Heart right ventricle (tissue), 16 donors: ENCODE measurements at regions not wholly inside any gene's neighbourhood (a gene's known extent, or its start where the extent isn't known, plus 50 kb on each side); places are given as distances from the start of the nearest gene placed in this dataset.

Experiments used
- ATAC-seq, 8 donors: fragments of 200-7000 bp; cut with Tn5 transposase; one replicate each; pipeline ENCODE4 v1.9.1; 2020; ENCODE audit warnings: mild to moderate bottlenecking in 8 of 8, moderate library complexity in 8 of 8, moderate number of reproducible peaks in 1 of 8
- DNase-seq, 2 donors: peaks; one replicate each; pipeline ENCODE4 v3.0.0-alpha.2; 2020
- H3K27ac ChIP-seq, 10 donors: fragments of 200-600 bp; sonication (generic) in 2 of 10; one replicate each; pipeline versions ENCODE4 v1.5.0 to v1.8.0; 2020 to 2022; ENCODE audit warnings: mild to moderate bottlenecking in 3 of 10
- H3K27me3 ChIP-seq, 7 donors: fragments of 200-600 bp; one replicate each; pipeline ENCODE4 v1.8.0; 2021 to 2022; ENCODE audit warnings: mild to moderate bottlenecking in 2 of 7
- H3K36me3 ChIP-seq, 9 donors: fragments of 200-600 bp; sonication (generic) in 1 of 9; one replicate each; pipeline versions ENCODE4 v1.5.0 to v1.8.0; 2020 to 2022; ENCODE audit warnings: mild to moderate bottlenecking in 2 of 9
- H3K4me1 ChIP-seq, 9 donors: fragments of 200-600 bp; sonication (generic) in 1 of 9; one replicate each; pipeline versions ENCODE4 v1.5.0 to v1.8.0; 2020 to 2022; ENCODE audit warnings: mild to moderate bottlenecking in 4 of 9
- H3K4me3 ChIP-seq, 10 donors: fragments of 200-600 bp; sonication (generic) in 2 of 10; one replicate each; pipeline versions ENCODE4 v1.5.0 to v1.8.0; 2020 to 2022; ENCODE audit warnings: mild to moderate bottlenecking in 7 of 10, moderate library complexity in 2 of 10
- H3K9me3 ChIP-seq, 11 donors: fragments of 200-600 bp in 10 of 11; sonication (generic) in 2 of 11; one replicate each; pipeline versions ENCODE4 v1.5.0 to v1.8.0; 2013 to 2022; ENCODE audit warnings: mild to moderate bottlenecking in 2 of 11, control low read depth in 1 of 11, moderate library complexity in 1 of 11
- WGBS, 2 donors: extraction: QIAGEN DNeasy Blood & Tissue Kit; methylation state at CpG; one replicate each; pipeline ENCODE4 v1.1.7; 2013; ENCODE audit warnings: inconsistent platforms in 1 of 2; 5-methylcytosine and 5-hydroxymethylcytosine counted together
- intact Hi-C, 10 donors: fragments of 100-400 bp; cut with DNase I; formaldehyde crosslinking; loops; one replicate each; pipeline versions ENCODE4 v1.11.1 to v1.14.2; 2022
- TF ChIP-seq, protein P1 (sequence below), 9 donors: fragments of 200-600 bp; sonication (generic) in 2 of 9; IDR thresholded peaks; one replicate each; pipeline versions ENCODE4 v1.5.0 to v1.8.0; 2021 to 2022; ENCODE audit warnings: antibody characterized with exemption in 9 of 9, mild to moderate bottlenecking in 5 of 9, moderate library complexity in 1 of 9
- donor health status: Arrhythmogenic right ventricular cardiomyopathy.
- donor health status: ischemic (EF 13 %, LVEDD 7.1; RV severe dilation, severe dysfunction).
- donor health status: healthy with polysubstance abuse.
- donor health status: DM: no; HTN: yes; CAD: no.
- donor health status: DM: no; HTN: no; CAD: no.
- donor health status: ischemic (EF 25% LVEDD 6.9; RV normal size, moderate dysfunction).
- donor health status: ischemic (EF 25% LVEDD 5.7; RV mildly dilated, moderate dysfunction).
- donor health status: healthy.
- donor health status: DM: yes; HTN: yes; CAD: no.
- donor health status: Ischemic cardiomyopathy.
- donor health status: ischemic (EF 35%, LVEDD 5.7; RV mildly dilated, moderate dysfunction).
- donor health status: nonischemic (EF 11% LVEDD 7.7; RV severe dilation, severe dysfunction).
- donor health status: DM: yes; HTN: yes; CAD: no.
- donor health status: PGD.
- donor health status: ischemic (EF 29% LVEDD 5.4; RV normal size, mild dysfunction).
- donor health status: nonischemic (EF 23%, LVEDD 6.1; RV moderate dilation, normal function).

- Histone ChIP-seq H3K27ac (no peak overlapping the region), H3K36me3 (no peaks in the 10 kb centered on the region), H3K9me3 (peaks cover 0 to 6% (median 0%) of the 10 kb centered on the region in 11 donors), H3K4me1 (no peaks in the 10 kb centered on the region), H3K27me3 (peaks cover 0 to 5% (median 0%) of the 10 kb centered on the region in 7 donors), H3K4me3 (no peak overlapping the region)
- 89 to 90% methylated on average over 4 of the region's 4 CpGs for WGBS, 2 donors
- no peak for DNase-seq
- TF ChIP-seq, protein P1, sequence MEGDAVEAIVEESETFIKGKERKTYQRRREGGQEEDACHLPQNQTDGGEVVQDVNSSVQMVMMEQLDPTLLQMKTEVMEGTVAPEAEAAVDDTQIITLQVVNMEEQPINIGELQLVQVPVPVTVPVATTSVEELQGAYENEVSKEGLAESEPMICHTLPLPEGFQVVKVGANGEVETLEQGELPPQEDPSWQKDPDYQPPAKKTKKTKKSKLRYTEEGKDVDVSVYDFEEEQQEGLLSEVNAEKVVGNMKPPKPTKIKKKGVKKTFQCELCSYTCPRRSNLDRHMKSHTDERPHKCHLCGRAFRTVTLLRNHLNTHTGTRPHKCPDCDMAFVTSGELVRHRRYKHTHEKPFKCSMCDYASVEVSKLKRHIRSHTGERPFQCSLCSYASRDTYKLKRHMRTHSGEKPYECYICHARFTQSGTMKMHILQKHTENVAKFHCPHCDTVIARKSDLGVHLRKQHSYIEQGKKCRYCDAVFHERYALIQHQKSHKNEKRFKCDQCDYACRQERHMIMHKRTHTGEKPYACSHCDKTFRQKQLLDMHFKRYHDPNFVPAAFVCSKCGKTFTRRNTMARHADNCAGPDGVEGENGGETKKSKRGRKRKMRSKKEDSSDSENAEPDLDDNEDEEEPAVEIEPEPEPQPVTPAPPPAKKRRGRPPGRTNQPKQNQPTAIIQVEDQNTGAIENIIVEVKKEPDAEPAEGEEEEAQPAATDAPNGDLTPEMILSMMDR (IDR thresholded peaks at IDR 0.05), result no peak
- ATAC-seq, result no peak
- intact Hi-C loops, result no loop called here
Observed at GRCh38 chr4:83981156-83981555, 445.2 kb downstream of the GPAT3 start.

DNA sequence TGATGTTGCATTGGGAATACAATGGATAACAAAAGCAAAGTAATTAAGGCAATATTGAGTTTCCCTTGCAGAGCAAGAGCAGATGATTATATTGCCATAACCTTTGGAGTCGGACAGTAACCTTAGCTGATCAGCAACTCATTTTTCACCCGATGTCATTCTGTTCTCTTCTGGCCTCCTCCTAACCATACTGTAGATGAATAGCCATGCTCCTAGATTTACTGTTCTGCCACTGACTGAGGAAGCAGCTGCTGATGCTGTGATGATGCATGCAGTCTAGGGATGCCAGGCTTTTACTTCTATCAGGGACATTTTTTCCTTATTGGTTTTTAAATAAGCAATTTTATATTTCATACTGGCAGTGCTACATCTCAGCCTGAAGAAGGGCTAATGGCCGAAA is 443.9 kb downstream of the GPAT3 start:
- DNase-seq (no peak), ATAC-seq (no peak)
- H3K27ac ChIP-seq, result no peak overlapping the region
- peaks cover 0 to 6% (median 0%) of the 10 kb centered on the region in 11 donors for H3K9me3 ChIP-seq
- H3K4me3 ChIP-seq, result no peak overlapping the region
- peaks cover 0 to 5% (median 0%) of the 10 kb centered on the region in 7 donors for H3K27me3 ChIP-seq
- intact Hi-C loops, result no loop called here
- no peaks in the 10 kb centered on the region for H3K36me3 ChIP-seq
- 89 to 90% methylated on average over 3 of the region's 3 CpGs for WGBS, 2 donors
- TF ChIP-seq, protein P1 (IDR thresholded peaks at IDR 0.05), result no peak
- H3K4me1 ChIP-seq, result no peaks in the 10 kb centered on the region

DNA sequence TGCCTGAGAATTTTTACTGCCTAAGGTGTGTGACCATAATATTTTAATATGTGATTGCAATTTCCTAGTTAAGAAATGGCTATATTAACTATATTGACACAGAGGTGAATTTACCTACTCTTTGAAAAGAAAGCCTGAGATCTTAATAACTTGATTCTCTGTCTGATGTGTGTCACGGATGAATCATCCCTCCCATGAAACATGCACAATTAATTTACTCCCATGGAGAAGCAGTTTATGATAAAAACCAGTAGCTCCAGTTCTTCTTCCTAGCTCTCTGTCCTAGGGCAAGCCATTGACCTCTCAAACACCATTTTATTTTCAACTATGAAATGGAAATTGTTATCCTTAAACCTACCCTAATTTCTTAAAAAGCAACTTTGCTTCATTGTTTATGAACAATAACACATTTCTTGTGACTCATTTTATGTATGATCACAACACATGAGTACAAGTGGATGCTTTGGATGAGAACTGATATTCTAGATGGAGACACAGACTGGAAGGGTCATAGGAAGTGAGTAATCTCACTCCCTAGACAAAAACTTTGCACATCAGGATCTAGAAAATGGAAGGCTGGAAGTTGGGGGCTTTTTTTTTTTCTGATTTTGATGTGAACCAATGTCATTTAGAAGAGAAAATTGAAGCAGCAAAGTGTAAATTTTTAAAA is 438.3 kb downstream of the GPAT3 start:
- DNase-seq (no peak), ATAC-seq (no peak)
- intact Hi-C loops, result no loop called here
- Histone ChIP-seq H3K4me3 (no peak overlapping the region), H3K4me1 (no peaks in the 10 kb centered on the region), H3K36me3 (no peaks in the 10 kb centered on the region), H3K27ac (no peak overlapping the region), H3K27me3 (peaks cover 0 to 5% (median 0%) of the 10 kb centered on the region in 7 donors), H3K9me3 (no peaks in the 10 kb centered on the region)
- 72 to 75% methylated on average over 1 of the region's 1 CpG for WGBS, 2 donors
- TF ChIP-seq, protein P1 (IDR thresholded peaks at IDR 0.05), result no peak

- no peak overlapping the region for H3K4me3 ChIP-seq
Observed at GRCh38 chr4:83964996-83965541, 429.2 kb downstream of the GPAT3 start.

More at GRCh38 chr4:83964996-83965541, 429.2 kb downstream of the GPAT3 start:
- ATAC-seq (no peak), DNase-seq (no peak)
- intact Hi-C loops, result loop anchor here in 3 of 10 donors (5.0 to 10.0 kb wide), 3 partner anchors 190 to 200 kb away; no protein-coding TSS in a partner anchor
- peaks cover 0 to 5% (median 0%) of the 10 kb centered on the region in 11 donors for H3K9me3 ChIP-seq
- no peaks in the 10 kb centered on the region for H3K36me3 ChIP-seq
- 74 to 85% methylated on average over 3 of the region's 3 CpGs for WGBS, 2 donors
- no peak overlapping the region for H3K27ac ChIP-seq
- H3K4me1 ChIP-seq, result no peaks in the 10 kb centered on the region
- TF ChIP-seq, protein P1 (IDR thresholded peaks at IDR 0.05), result no peak
- no peaks in the 10 kb centered on the region for H3K27me3 ChIP-seq
